SH-SY5Y (cell line): ENCODE measurements at regions not wholly inside any gene's neighbourhood (a gene's known extent, or its start where the extent isn't known, plus 50 kb on each side); places are given as distances from the start of the nearest gene placed in this dataset.

Experiments
- GATA2 ChIP-seq: IDR thresholded peaks from 2 replicates; pipeline ENCODE4 v1.6.1; 2011; ENCODE audit warnings: mild to moderate bottlenecking, low read depth, low read length
- GATA3 ChIP-seq: IDR thresholded peaks from 2 replicates; pipeline ENCODE4 v1.6.1; 2011; ENCODE audit warnings: low read depth, mild to moderate bottlenecking, low read length, moderate library complexity

DNA sequence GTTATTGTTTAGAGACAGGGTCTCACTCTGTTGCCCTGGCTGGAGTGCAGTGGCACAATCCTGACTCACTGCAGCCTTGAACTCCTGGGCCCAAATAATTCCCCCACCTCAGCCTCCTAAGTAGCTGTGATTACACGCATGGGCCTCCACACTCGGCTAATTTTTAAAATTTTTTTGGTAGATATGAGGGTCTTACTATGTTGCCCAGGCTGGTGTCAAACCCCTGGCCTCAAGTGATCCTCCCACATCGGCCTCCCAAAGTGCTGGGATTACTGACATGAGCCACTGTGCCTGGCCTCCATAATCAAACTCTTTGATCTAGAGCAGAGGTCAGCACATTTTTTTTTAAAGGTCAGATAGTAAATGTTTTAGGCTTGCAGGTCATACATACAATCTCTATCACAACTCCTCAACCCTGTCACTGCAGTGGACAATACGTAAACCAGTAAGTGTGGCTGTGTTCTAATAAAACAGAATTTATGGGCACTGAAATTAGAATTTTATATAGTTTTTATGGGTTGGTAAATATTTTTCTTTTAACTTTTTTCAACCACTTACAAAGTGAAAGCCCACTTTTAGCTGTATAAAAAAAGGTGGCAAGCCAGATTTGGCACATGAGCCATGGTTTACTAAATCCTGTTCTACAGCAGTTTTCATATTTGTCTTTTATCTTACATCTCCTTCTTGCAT lies 105.1 kb upstream of the RAPGEF2 start:
- TF ChIP-seq GATA2 (no peak), GATA3 (no peak)
